HG02885 (cell line): ENCODE measurements at regions not wholly inside any gene's neighbourhood (a gene's known extent, or its start where the extent isn't known, plus 50 kb on each side); places are given as distances from the start of the nearest gene placed in this dataset.
"Not testable (repeated sequence)": the region's sequence is repeated elsewhere in the genome, so short reads cannot be mapped to it uniquely, and the experiment has no call there.

Source experiments
- ATAC-seq: cut with Tn5 transposase; IDR thresholded peaks from one replicate; pipeline ENCODE4 v1.9.1; 2021; ENCODE audit warnings: mild to moderate bottlenecking; ENCODE audit not compliant: unreplicated experiment, poor library complexity

DNA sequence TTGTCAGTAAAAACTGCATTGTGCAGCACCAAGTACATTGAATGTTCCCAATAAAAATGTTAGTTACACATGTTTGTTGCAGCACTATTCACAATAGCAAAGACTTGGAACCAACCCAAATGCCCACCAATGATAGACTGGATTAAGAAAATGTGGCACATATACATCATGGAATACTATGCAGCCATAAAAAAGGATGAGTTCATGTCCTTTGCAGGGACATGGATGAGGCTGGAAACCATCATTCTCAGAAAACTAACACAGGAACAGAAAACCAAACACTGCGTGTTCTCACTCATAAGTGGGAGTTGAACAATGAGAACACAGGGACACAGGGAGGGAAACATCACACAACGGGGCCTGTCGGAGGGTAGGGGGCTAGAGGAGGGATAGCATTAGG lies 401.3 kb upstream of the NR5A2 start:
- ATAC-seq: not testable (repeated sequence)

DNA sequence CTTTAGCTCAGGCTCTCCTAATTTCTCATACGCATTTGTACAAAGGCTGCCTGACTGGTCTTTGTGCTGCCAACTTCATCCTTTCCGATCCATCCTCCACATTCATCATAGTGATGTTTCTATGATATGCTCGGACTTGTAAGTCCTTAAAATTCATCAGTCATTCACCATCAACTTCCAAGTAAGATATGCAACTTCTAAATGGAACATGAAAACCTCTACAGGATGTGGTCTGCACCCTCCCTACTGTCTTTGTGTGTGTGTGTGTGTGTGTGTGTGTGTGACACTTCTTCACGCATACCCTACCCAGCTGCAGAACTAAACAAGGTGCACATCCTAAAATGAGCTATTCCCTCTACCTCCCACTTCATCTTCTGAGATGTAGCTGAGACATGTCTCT lies 397.9 kb upstream of the NR5A2 start:
- ATAC-seq: no peak

DNA sequence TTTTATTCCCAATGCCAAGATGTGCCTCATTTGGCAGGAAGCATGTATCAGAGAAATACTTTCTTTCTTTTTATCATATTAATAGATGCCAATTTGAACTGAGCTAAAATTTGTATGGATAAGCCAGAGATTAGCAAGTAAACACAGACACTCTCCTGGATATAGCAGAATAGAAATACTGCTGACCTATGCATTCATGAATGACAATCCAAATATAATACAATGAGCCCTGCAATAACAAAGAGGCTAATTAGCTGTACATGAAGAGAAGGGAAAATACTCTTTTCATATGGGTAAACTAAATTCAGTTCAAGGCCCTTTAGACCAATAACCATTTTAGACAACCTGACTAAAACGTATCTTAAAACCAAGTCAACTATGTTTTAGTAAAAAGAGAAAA lies 388.1 kb upstream of the NR5A2 start:
- ATAC-seq: no peak

DNA sequence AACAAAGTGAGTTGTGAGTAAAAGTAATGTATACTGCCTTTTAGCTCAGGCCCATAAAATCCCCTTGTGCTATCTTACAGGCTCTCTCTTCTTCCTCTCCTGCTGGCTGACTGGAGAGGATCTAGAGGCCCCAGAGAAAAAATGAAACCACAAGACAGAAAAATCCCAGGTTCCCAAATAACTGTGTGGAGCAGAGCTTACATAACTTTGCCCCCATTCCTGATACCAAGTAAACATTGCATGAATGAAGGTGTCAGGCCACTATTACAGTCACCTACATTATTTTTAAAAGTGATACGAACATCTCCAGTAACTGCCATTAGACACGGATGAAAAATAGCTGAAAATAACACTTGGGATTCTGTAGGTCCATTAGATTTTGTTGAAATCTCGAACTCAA lies 386.0 kb upstream of the NR5A2 start:
- ATAC-seq: no peak

DNA sequence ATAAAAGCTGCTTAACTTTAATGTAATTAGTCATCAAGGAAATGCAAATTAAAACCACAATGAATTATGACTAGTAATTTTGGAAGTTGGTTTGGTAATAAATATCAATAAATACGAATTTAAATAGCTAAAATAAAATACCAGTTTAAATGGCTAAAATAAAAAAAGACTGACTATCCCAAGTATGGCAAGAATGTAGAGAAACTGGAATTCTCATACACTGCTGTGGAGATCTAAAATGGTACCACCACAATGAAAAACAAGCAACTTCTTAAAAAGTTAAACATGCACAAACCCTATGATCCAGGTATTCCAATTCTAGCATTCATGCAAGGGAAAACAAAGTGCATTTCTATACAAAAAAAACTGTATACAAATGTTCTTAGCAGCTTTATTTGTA lies 382.6 kb upstream of the NR5A2 start:
- no peak for ATAC-seq

DNA sequence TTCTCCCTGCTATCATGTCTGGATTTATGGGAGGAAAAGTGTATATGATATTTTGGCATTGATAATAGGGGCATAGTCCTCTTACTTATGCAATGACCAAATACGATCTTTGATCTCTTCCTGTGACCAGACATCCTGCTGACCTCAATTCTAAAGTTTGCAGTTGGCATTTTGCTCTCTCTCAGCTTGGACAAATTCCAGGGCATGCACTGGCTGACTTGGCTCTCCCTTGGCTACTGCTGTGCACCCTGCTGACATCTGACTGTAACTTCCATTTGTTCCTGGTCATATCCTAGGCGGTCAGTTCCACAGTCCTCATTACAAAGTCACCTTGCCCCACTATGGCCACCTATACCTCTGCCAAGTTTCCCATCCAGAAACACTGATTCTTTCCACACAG lies 380.7 kb upstream of the NR5A2 start:
- no peak for ATAC-seq

DNA sequence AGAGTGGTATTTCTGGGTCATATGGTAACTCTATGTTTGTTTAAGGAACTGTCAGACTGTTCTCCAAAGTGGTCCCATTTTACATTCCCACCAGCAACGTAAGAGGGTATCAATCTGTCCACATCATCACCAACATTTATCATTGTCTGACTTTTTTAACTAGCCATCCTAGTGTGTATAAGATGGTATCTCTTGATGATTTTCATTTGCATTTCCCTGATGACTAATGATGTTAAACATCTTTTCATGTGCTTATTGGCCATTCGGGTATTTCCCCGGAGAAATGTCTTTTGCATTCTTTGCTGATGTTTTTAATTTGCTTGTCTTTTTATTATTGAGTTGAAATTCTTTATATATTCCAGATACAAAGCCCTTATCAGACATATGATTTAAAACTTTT lies 370.1 kb upstream of the NR5A2 start:
- ATAC-seq: no peak

DNA sequence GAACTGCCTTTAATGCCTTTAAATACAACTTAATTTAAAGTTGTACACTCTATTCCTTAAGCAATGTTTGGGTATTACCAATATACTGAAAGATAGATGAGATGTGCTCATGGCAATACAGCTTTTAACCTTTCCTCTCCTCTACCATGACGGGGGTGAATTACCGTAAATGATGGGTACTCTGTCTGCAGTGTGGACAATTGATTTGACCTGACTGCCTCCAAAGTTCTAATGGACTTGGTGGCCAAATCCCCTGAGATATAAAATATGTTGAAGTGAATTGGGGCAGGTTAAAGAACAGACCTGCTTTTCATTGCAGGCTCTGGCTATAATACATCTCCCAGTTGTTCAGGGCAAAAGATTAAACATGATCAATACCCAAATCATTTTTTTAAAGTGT lies 367.4 kb upstream of the NR5A2 start:
- ATAC-seq: no peak

DNA sequence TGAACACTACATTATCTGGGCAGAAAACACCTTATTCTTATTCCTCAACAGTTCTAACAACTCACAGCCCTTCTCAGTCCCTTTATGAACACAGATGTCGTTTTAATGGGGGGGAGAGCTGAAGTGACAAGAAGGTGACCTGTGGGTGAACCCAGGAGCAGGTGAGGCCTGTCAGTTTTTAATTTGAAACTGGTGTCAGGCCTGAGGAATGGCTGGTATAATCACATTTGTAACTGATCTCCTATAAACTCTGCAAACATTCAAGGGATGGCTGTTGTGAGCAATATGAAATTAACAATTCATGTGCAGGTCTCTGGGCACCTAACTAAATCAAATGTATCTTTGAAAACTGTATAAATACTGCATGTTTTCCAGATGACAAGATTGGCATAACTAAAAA lies 362.1 kb upstream of the NR5A2 start:
- ATAC-seq: no peak

DNA sequence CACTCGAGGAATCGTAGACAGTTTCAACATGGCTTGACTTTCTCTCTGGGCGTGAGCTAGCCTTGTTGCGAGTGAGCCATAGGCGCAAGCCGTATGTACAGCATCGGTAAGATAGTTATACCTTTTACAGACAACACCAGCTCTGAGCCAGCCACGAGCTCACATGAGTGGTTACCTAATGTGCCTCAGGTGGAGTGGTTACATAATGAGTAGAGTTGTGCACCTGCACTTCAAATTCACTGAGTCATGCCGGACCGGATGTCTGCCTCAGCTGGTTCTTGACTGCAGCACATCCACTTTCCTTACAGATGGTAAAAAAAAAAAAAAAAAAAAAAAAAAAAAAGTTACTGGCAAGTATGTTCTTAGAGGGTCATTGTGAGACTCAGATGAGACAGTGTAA lies 360.4 kb upstream of the NR5A2 start:
- no peak for ATAC-seq

DNA sequence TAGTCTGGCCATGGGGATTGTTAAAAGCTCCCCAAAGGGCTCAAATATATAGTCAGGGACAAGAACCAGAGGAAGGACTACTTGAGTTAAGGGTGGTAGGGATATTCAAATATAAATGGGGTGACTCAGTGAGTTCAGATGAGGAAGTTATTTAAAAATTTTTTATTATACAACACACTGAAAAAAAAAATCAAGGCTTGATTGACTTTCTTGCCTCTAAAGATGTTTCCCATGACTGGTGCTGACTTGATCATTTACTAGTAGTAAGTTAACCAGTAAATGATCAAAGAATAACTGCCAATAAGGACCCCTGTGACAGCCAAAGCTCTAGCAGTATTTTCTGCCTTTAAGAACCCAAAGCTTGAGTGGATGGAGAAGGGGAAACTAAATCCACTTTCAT lies 357.6 kb upstream of the NR5A2 start:
- ATAC-seq: no peak

DNA sequence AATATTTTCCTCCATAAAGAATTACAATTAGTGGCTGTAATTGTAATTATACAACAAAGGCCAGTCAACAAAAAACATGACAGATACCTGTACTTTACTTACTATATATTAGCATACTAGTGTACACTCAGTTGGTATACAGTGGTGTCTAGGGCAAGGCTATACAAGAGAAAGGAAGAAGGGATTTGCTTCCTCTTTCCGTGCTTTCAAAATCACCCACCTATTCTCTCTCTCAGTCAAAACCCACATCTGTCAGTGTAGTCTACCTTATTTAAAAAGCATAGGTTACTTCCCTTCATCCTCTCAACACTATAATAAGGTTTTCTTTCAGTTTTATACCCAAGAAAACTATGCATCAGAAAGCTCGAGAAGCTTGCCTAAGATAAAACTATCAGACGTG lies 355.8 kb upstream of the NR5A2 start:
- ATAC-seq: no peak

DNA sequence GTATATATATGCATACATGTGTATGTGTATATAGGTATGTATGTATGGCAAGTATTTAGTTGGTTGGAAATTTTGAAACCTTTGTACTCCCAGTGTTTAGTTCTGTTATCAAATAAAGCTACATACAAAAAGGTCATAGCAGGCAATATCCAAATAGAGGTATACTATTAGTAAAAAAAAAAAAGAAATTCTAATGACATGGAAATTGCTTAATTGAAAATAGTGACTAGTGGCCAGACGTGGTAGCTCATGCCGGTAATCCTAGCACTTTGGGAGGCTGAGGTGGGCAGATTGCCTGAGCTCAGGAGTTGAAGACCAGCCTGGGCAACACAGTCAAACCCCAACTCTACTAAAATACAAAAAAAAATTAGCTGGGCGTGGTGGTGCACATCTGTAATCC lies 351.6 kb upstream of the NR5A2 start:
- no peak for ATAC-seq

DNA sequence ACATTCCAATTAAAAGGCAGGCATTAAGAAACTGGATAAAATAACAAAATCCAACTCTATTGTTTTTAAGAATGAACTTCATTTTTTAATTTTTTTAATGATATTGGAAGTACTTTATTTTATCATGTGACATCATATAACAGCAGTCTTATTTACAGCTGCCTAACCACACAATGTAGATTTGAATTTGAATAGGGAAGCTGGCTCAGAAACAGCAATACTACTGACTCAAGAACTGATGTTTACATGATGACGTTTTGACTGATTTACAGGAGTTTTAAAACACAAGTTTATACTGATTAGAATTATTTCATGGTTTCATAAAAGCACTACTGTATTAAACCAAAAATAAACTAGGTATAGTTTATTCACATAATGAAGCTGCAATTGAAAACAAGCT lies 348.7 kb upstream of the NR5A2 start:
- ATAC-seq: no peak

DNA sequence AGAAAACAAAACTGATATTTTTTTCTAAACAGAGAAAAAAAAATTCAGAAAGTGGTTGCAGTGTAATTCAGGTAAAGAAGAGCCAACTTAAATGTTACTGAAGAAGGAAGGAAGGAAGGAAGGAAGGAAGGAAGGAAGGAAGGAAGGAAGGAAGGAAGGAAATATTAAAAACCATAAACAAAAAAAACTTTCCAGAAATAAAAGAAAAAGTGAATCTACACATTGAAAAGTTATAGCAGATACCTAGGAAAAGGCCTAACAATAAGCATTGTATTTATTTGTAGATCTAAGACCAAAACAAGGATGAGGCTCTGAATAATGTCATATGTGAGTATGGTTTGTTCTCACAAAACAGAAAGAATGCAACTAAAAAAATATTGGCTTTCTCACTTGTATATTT lies 345.4 kb upstream of the NR5A2 start:
- no peak for ATAC-seq

DNA sequence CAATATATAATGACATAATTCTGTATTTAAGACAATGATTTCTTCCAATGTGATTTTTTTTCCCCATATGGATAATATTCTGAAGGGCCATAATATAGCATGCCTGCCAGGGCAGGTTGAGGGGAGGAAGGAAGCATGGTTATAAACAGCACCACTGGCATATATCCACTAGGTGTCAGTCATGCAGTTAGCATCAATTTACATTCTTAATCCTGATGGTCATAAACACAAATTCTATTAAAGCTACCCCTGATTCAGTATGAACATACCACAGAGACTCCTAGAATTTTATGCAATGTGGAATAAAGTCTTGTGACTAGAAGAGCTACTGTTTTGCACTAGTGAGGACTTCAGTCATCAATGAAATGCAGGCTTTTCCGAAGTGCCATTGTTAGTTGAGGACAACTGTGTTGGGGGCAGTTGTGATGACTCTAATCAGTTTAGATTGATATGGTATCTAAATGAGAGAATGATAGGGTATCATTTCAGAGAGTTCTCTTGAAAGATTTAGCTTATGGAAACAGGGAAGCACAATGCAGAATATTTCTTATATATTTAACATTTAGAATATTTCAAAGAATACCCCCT lies 342.7 kb upstream of the NR5A2 start:
- peak; percentile 95 for ATAC-seq

DNA sequence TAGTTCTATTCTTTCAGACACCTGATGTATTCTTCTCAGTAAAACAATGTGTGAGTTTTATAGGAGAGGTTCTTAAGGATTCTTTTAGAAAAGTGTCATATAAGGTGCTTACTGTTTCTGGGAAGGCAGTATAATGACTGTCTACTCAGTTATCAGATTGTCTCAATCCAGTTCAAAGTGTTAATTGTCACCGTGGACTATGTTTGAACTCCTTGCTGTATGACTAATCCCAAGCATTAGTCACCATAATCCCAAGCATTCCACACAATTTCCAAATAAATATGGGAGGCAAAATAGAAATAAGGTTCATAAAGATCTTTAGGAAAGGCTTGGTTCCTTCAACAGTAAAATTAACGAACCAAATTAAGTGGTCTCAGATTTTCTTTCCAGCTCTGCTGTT lies 342.1 kb upstream of the NR5A2 start:
- ATAC-seq: no peak

DNA sequence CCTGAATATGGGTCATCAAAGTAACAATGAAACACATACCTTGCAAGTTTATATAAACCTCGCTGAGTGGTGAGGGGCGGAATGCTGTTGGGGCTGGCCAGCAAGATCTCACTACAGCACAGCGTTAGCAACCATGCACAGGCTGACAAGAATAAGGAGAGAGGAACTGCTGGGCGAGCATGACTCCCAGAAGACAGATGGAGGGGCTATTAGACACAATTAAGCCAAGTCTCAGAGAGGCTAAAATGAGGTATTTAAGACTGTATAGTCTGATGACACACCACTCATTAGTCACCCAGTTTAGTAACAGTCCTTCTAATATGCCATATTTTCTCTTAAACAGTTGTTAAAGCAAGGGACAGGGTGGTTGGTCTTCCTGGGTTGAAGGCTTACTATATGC lies 340.2 kb upstream of the NR5A2 start:
- no peak for ATAC-seq

DNA sequence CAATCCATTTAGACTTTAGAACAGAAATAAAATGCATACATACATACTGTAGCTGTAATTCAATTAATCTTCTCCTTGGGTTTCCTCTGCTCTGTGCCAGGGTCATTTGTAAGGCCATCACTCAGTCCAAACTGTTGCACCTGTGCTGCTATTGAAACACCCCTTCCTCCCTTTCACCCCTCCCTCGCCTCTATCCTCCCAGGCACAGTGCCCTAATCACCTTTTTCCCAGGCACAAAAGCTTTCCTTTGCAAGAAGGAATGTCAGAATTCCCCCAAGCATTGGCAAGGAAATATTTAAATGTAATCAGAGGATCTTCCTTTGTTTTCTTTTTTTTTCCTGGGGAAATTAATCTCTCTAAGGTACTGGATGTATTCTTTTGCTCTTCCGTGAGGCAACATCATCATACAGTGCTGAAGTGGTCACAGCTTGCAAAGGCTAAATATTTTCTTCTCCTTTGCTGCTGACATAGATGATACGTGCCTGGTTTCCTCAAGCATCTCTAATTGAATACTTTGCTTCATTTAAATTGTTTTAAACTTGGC lies 339.3 kb upstream of the NR5A2 start:
- ATAC-seq: no peak

DNA sequence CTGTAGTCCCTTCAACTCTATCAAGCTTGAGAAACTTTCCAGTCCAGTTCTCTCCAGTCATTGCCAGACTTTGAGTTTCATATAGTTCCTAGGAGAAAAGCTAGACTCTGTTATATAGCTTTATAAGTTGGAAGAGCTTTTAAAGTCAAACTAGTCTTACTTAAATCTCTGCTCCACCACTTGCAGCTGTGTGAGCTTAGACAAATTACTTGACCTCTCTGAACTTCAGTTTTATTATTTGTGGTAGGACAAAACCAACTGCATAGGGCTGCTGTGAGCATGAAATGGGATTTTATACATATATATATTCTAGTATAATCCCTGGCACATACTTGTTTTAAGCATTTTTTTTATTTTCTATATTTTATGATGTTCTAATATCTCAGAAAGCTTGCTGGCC lies 338.7 kb upstream of the NR5A2 start:
- ATAC-seq: no peak

DNA sequence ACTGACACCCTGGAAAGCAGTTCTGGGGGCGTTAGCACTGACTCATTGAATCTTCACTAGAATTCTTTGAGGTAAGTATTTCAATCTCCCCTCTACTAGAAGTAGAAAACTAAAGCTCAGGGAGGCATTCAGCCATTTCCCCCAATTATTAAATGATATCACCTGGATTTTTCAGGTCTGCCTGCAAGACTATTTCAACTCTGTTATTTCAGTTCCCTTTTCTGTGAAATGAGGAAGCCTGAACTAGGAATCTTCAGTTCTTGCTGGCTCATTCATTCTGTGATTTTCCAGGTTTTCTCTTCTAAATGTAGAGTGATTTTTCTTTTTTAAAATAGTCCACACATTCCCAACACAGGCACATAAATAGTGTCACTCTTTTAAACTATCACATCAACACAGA lies 337.0 kb upstream of the NR5A2 start:
- ATAC-seq: no peak

DNA sequence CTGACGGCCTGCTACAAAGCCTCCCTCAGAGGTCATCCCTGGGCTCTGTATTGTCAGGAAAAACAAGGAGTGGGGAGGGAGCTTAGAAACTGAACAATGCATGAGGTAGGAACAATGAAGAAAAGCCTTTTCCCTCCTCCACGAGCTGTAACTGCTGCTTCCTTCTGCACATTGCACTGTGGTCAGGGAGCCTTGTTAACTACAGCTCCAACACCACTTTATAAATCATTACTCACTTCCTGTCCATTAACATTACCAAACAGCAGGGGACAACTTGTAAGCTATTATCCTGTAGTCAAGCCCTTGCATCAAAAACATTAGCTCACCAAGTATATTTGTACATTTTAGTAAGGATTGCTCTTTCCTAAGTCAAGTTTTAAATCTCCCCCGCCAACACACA lies 336.0 kb upstream of the NR5A2 start:
- ATAC-seq: no peak

DNA sequence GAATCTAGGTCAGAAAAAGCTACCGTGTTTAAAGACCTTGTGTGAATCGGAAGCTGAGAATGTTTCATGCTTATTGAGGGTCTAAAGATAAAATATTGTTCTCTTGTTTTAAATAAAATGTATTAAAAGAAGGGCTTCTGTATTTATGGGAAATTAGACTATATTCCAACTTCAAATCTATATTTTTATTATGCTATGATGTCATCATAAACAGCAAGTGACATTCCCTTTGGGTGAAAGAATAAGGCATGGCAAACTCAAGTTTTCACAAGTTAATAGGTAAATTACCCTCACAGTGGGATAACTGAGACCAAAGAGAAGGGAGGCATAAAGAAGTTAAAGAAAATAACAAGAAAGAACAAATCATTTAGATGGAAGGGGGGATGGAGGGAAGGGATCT lies 333.8 kb upstream of the NR5A2 start:
- no peak for ATAC-seq
